HG02973 (cell line): ENCODE measurements at regions not wholly inside any gene's neighbourhood (a gene's known extent, or its start where the extent isn't known, plus 50 kb on each side); places are given as distances from the start of the nearest gene placed in this dataset.
"Not testable (repeated sequence)": the region's sequence is repeated elsewhere in the genome, so short reads cannot be mapped to it uniquely, and the experiment has no call there.

Experiments
- ATAC-seq: cut with Tn5 transposase; IDR thresholded peaks from one replicate; pipeline ENCODE4 v1.9.1; 2021; ENCODE audit warnings: moderate library complexity; ENCODE audit not compliant: unreplicated experiment

- ATAC-seq, result not testable (repeated sequence)
These were observed 75.1 kb upstream of the CIDEA start for GRCh38 chr18:12179029-12179428.

DNA sequence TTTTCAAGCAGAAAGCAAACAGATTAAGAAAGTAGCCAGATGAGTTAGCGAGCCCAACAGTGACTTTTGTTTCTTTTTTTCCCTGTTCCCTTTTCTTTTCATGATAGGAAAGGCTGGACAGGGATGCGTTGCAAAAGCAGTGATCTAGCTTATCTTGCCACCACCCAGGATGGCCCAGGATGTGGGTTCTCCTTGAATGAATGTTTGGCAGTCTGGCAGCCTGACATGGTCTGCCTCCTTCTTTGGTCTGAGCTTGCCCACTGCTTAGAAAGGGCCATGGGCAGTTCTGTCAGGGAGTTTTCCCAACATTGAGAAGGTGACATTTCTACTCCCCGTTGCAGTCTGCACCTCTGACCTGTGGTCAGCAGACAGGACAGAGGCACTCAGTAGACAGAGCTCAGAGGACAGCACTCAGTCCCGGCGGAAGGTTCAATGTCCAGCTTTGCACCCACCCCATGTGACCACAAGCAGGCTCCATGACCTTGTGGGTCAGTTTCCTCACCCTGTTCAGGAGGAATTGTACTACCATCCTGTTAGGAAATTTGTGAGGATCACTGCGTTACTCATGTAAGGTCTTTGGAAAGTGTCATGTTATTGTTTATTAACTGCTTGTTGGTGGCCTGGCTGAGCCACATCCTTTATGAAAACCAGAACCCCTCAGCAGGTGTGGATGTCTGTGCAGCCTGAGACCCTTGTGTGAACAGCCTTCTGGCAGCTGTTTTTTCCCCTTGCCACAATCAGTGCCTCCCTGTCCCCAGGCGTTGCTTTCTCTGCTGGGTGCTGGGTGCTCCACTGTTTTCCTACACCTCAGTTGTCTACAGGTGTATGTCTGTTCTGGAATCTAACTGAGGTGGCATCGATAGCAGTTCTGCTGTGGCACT is 74.2 kb upstream of the CIDEA start:
- not testable (repeated sequence) for ATAC-seq

- ATAC-seq, result not testable (repeated sequence)
These were observed 55.4 kb upstream of the CIDEA start for GRCh38 chr18:12198797-12199196.

DNA sequence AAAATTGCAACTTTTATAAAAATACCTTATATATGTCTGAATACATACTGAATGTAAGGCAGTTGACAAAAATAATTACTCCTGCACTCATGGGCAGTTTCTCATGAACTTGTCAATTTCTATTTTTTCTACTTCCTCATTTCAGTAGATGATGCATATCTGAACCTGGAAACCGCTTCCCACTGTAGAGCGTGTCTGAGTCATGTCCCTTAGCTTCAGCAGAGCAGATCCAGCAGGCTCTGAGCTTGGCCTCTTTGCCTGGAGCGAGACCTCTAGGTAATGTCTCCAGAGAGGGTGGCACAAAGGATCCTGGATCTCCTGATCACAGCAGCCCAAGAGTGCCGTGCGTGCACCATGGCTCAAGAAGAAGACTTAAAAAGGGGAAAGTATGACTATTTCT is 54.0 kb upstream of the CIDEA start:
- peak; percentile 99 for ATAC-seq
